Vagina (tissue), 2 donors: ENCODE measurements at regions not wholly inside any gene's neighbourhood (a gene's known extent, or its start where the extent isn't known, plus 50 kb on each side); places are given as distances from the start of the nearest gene placed in this dataset.

ENCODE experiments used
- DNase-seq, 2 donors: peaks; one replicate each; pipeline ENCODE4 v3.0.0-alpha.2; 2017; ENCODE audit errors: extremely low spot score in 2 of 2
- H3K27ac ChIP-seq: fragments of 200-600 bp; sonication (generic); one replicate; pipeline ENCODE4 v1.5.1; 2019
- H3K27me3 ChIP-seq: fragments of 200-600 bp; sonication (generic); one replicate; pipeline ENCODE4 v1.5.1; 2019
- H3K36me3 ChIP-seq, 2 donors: fragments of 200-600 bp; sonication (generic); one replicate each; pipeline ENCODE4 v1.5.1; 2017 to 2019
- H3K4me1 ChIP-seq: fragments of 200-600 bp; sonication (generic); one replicate; pipeline ENCODE4 v1.5.1; 2019
- H3K4me3 ChIP-seq, 2 donors: fragments of 200-600 bp; sonication (generic); 1 replicate in 1 of 2; 2 replicates in 1 of 2; pipeline ENCODE4 v1.5.1; 2016 to 2019
- H3K9me3 ChIP-seq: fragments of 200-600 bp; sonication (generic); one replicate; pipeline ENCODE4 v1.5.1; 2019
- POLR2A ChIP-seq, 2 donors: fragments of 450-650 bp; IDR thresholded peaks; one replicate each; pipeline ENCODE4 v1.6.1; 2017; ENCODE audit warnings: antibody characterized with exemption in 2 of 2, mild to moderate bottlenecking in 2 of 2, moderate library complexity in 2 of 2
- POLR2AphosphoS5 ChIP-seq, 2 donors: sonication (generic); formaldehyde crosslinking; IDR thresholded peaks; one replicate each; pipeline ENCODE4 v1.9.0; 2017; ENCODE audit warnings: antibody characterized with exemption in 2 of 2, mild to moderate bottlenecking in 2 of 2, low read depth in 1 of 2; ENCODE audit not compliant: insufficient read depth in 1 of 2
- intact Hi-C: fragments of 100-400 bp; cut with DNase I; formaldehyde crosslinking; loops from one replicate; pipeline ENCODE4 v1.15.1; 2023
- TF ChIP-seq, protein P1 (sequence below), 3 experiments: fragments of 450-650 bp in 2 of 3; fragments of 200-600 bp in 1 of 3; sonication (generic) in 1 of 3; IDR thresholded peaks; one replicate each; pipeline ENCODE4 v1.5.1; 2017 to 2019; ENCODE audit warnings: antibody characterized with exemption in 3 of 3, mild to moderate bottlenecking in 2 of 3, moderate library complexity in 2 of 3

GRCh38 chr11:92131289-92131865 lies 93.2 kb upstream of the FAT3 start:
- H3K4me3 ChIP-seq, result no peak overlapping the region
- no peak overlapping the region for H3K27ac ChIP-seq
- no peaks in the 10 kb centered on the region for H3K27me3 ChIP-seq
- intact Hi-C loops, result no loop called here
- no peaks in the 10 kb centered on the region for H3K9me3 ChIP-seq
- DNase-seq, result no peak
- H3K36me3 ChIP-seq, result no peaks in the 10 kb centered on the region
- TF ChIP-seq POLR2A (IDR thresholded peaks at IDR 0.05), result no peak
- TF ChIP-seq, protein P1, sequence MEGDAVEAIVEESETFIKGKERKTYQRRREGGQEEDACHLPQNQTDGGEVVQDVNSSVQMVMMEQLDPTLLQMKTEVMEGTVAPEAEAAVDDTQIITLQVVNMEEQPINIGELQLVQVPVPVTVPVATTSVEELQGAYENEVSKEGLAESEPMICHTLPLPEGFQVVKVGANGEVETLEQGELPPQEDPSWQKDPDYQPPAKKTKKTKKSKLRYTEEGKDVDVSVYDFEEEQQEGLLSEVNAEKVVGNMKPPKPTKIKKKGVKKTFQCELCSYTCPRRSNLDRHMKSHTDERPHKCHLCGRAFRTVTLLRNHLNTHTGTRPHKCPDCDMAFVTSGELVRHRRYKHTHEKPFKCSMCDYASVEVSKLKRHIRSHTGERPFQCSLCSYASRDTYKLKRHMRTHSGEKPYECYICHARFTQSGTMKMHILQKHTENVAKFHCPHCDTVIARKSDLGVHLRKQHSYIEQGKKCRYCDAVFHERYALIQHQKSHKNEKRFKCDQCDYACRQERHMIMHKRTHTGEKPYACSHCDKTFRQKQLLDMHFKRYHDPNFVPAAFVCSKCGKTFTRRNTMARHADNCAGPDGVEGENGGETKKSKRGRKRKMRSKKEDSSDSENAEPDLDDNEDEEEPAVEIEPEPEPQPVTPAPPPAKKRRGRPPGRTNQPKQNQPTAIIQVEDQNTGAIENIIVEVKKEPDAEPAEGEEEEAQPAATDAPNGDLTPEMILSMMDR (IDR thresholded peaks at IDR 0.05), result no peak
- no peak for TF ChIP-seq POLR2AphosphoS5 (IDR thresholded peaks at IDR 0.05; ENCODE audit: insufficient read depth in 1 of 2, low read depth in 1 of 2)
- H3K4me1 ChIP-seq, result no peaks in the 10 kb centered on the region

DNA sequence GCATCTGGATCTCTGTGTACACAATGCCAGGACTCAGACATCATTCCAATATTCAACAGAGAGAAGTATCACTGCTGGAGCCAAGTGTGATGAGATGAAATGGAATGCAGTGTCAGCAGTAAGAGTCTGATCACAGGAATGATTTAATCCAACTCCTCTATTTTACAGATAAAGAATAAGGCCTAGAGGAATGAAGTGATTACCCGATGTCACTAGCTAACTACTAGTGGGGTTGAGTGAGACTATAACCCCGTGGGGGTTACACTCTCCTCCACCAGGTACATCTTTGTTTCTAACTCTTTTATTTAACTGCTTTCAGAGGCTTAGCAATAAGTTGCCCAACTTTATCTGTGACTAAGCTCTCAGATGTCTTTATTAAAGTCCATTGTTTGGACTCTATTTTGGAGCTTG lies 94.2 kb upstream of the FAT3 start:
- H3K4me1 ChIP-seq, result no peaks in the 10 kb centered on the region
- H3K4me3 ChIP-seq, result no peak overlapping the region
- H3K27me3 ChIP-seq, result no peaks in the 10 kb centered on the region
- intact Hi-C loops, result no loop called here
- DNase-seq, result no peak
- H3K36me3 ChIP-seq, result no peaks in the 10 kb centered on the region
- TF ChIP-seq POLR2A (IDR thresholded peaks at IDR 0.05) (no peak), POLR2AphosphoS5 (IDR thresholded peaks at IDR 0.05; ENCODE audit: insufficient read depth in 1 of 2, low read depth in 1 of 2) (no peak)
- TF ChIP-seq, protein P1 (IDR thresholded peaks at IDR 0.05), result no peak
- H3K9me3 ChIP-seq, result no peaks in the 10 kb centered on the region
- no peak overlapping the region for H3K27ac ChIP-seq

DNA sequence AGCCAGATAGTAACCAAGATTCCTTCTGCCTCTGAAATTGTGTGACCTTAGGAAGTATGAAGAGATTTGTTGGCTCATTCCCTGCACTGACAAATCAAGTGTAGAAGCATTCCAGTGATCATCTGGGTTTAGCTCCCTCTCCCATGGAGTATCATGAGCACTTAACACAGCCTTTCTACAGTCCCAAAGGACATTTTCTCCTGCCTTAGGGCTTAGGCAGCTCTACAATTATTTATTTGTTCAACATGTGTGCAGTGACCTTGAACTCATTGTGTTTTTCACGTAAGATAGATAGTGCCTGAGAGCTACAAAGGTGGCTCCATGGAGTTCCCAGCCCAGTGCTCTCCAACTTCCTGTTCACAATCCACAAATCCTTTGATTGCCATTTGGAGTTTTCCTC lies 94.8 kb upstream of the FAT3 start:
- intact Hi-C loops, result no loop called here
- Histone ChIP-seq H3K4me3 (no peak overlapping the region), H3K36me3 (no peaks in the 10 kb centered on the region), H3K9me3 (no peaks in the 10 kb centered on the region), H3K27me3 (no peaks in the 10 kb centered on the region), H3K4me1 (no peaks in the 10 kb centered on the region), H3K27ac (no peak overlapping the region)
- TF ChIP-seq POLR2A (IDR thresholded peaks at IDR 0.05) (no peak), POLR2AphosphoS5 (IDR thresholded peaks at IDR 0.05; ENCODE audit: insufficient read depth in 1 of 2, low read depth in 1 of 2) (no peak)
- TF ChIP-seq, protein P1 (IDR thresholded peaks at IDR 0.05), result no peak
- DNase-seq, result no peak

DNA sequence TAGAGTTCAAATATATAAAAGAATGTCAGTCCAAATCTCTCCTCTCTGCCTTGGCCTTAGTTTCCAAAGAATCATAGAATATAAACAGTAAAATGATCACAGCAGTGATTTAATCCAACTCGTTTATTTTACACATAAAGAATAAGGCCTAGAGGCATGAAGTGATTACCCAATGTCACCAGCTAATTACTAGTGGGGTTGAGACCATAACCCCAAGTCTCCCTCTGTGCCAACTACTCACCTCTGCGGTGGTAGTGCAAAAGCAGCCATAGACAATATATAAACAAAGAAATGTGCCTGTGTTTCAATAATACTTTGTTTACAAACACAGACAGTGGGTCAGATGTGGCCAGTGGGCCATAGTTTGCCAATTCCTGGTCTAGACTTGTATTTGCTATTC lies 96.6 kb upstream of the FAT3 start:
- Histone ChIP-seq H3K36me3 (no peaks in the 10 kb centered on the region), H3K4me1 (no peaks in the 10 kb centered on the region), H3K9me3 (no peaks in the 10 kb centered on the region), H3K27ac (no peak overlapping the region), H3K27me3 (no peaks in the 10 kb centered on the region), H3K4me3 (no peak overlapping the region)
- intact Hi-C loops, result no loop called here
- DNase-seq, result no peak
- TF ChIP-seq, protein P1 (IDR thresholded peaks at IDR 0.05), result no peak
- TF ChIP-seq POLR2A (IDR thresholded peaks at IDR 0.05) (no peak), POLR2AphosphoS5 (IDR thresholded peaks at IDR 0.05; ENCODE audit: insufficient read depth in 1 of 2, low read depth in 1 of 2) (no peak)

- intact Hi-C loops, result no loop called here
- H3K9me3 ChIP-seq, result no peaks in the 10 kb centered on the region
- H3K27ac ChIP-seq, result no peak overlapping the region
- TF ChIP-seq POLR2AphosphoS5 (IDR thresholded peaks at IDR 0.05; ENCODE audit: insufficient read depth in 1 of 2, low read depth in 1 of 2) (no peak), POLR2A (IDR thresholded peaks at IDR 0.05) (no peak)
- TF ChIP-seq, protein P1 (IDR thresholded peaks at IDR 0.05), result no peak
- H3K36me3 ChIP-seq, result no peaks in the 10 kb centered on the region
- DNase-seq, result no peak
- H3K4me1 ChIP-seq, result no peaks in the 10 kb centered on the region
- no peak overlapping the region for H3K4me3 ChIP-seq
- H3K27me3 ChIP-seq, result no peaks in the 10 kb centered on the region
Observed at GRCh38 chr11:92125321-92125720, 99.3 kb upstream of the FAT3 start.
